PFSK-1 (cell line): ENCODE measurements at regions not wholly inside any gene's neighbourhood (a gene's known extent, or its start where the extent isn't known, plus 50 kb on each side); places are given as distances from the start of the nearest gene placed in this dataset.

Experiments
- POLR2AphosphoS5 ChIP-seq: IDR thresholded peaks from 2 replicates; pipeline ENCODE4 v1.6.1; 2012; ENCODE audit warnings: low read depth, mild to moderate bottlenecking, control low read depth, low read length, moderate library complexity
- REST ChIP-seq, 2 experiments: IDR thresholded peaks; 2 replicates each; pipeline versions ENCODE4 v1.6.1 to v1.8.0; 2011 to 2012; ENCODE audit warnings: low read depth in 2 of 2, low read length in 2 of 2, control low read depth in 1 of 2, inconsistent platforms in 1 of 2, mild to moderate bottlenecking in 1 of 2, moderate library complexity in 1 of 2; ENCODE audit not compliant: insufficient read depth in 1 of 2
- SIN3A ChIP-seq: IDR thresholded peaks from 2 replicates; pipeline ENCODE4 v1.6.1; 2012; ENCODE audit warnings: mild to moderate bottlenecking, low read length, moderate library complexity, borderline replicate concordance; ENCODE audit not compliant: insufficient read depth
- TAF1 ChIP-seq: IDR thresholded peaks from 2 replicates; pipeline ENCODE4 v1.6.1; 2012; ENCODE audit warnings: low read length, control low read depth, borderline replicate concordance; ENCODE audit not compliant: insufficient read depth

GRCh38 chr5:15079566-15079965 is 208.0 kb upstream of the ANKH start:
- TF ChIP-seq SIN3A: no peak
- no peak for TF ChIP-seq TAF1
- no peak for TF ChIP-seq REST (IDR thresholded peaks at IDR 0.05; ENCODE audit: insufficient read depth in 1 of 2, low read depth in 2 of 2, low read length in 2 of 2)
- no peak for TF ChIP-seq POLR2AphosphoS5
